Bronchial epithelial cell (primary cell): ENCODE measurements at regions not wholly inside any gene's neighbourhood (a gene's known extent, or its start where the extent isn't known, plus 50 kb on each side); places are given as distances from the start of the nearest gene placed in this dataset.

ENCODE experiments used
- DNase-seq: peaks from one replicate; pipeline ENCODE4 v3.0.0-alpha.2; 2010; ENCODE audit warnings: low read depth
- FAIRE-seq: peaks from 2 replicates; lab custom pipeline; 2011; peaks lifted over from hg19 to GRCh38; lab: Jason Lieb, UNC
- H3K27me3 ChIP-seq: 2 replicates; pipeline ENCODE4 v1.5.1; 2011; ENCODE audit warnings: low read length; ENCODE audit not compliant: control insufficient read depth, insufficient read depth
- H3K36me3 ChIP-seq: 2 replicates; pipeline ENCODE4 v1.5.1; 2011; ENCODE audit warnings: low read length; ENCODE audit not compliant: control insufficient read depth, insufficient read depth
- H3K4me3 ChIP-seq: 2 replicates; pipeline ENCODE4 v1.5.1; 2011; ENCODE audit warnings: mild to moderate bottlenecking, low read depth, low read length, control low read depth
- TF ChIP-seq, protein P1 (sequence below): IDR thresholded peaks from 2 replicates; pipeline ENCODE4 v1.5.1; 2011; ENCODE audit warnings: mild to moderate bottlenecking, moderate library complexity, low read length, control low read depth, inconsistent platforms; ENCODE audit not compliant: insufficient read depth, severe bottlenecking

GRCh38 chr10:61612450-61612849, 50.3 kb upstream of the CABCOCO1 start:
- TF ChIP-seq, protein P1, sequence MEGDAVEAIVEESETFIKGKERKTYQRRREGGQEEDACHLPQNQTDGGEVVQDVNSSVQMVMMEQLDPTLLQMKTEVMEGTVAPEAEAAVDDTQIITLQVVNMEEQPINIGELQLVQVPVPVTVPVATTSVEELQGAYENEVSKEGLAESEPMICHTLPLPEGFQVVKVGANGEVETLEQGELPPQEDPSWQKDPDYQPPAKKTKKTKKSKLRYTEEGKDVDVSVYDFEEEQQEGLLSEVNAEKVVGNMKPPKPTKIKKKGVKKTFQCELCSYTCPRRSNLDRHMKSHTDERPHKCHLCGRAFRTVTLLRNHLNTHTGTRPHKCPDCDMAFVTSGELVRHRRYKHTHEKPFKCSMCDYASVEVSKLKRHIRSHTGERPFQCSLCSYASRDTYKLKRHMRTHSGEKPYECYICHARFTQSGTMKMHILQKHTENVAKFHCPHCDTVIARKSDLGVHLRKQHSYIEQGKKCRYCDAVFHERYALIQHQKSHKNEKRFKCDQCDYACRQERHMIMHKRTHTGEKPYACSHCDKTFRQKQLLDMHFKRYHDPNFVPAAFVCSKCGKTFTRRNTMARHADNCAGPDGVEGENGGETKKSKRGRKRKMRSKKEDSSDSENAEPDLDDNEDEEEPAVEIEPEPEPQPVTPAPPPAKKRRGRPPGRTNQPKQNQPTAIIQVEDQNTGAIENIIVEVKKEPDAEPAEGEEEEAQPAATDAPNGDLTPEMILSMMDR, result no peak
- DNase-seq (no peak), FAIRE-seq (no peak)
- no peaks in the 10 kb centered on the region for H3K36me3 ChIP-seq
- no peaks in the 10 kb centered on the region for H3K27me3 ChIP-seq
- no peak overlapping the region for H3K4me3 ChIP-seq

DNA sequence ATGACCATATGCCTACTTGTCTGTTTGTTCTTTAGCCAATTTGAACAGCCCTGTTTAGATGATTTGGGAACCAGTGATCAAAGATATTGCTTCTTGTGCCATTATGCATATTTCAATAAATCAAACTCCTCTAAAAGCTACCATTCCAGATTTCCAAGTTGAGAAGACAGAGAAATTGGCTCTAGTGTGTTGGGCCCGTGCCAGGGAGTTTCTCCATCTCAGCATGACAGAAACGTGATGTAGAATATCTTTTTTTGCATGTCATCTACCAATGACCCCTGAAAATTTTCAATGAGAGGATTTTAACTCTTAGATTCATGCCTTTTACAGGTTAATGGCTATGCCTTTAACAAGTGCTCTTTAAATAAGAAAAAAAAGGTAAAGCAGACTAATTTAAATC, 50.7 kb upstream of the CABCOCO1 start:
- no peak for DNase-seq
- Histone ChIP-seq H3K36me3 (no peaks in the 10 kb centered on the region), H3K4me3 (no peak overlapping the region), H3K27me3 (no peaks in the 10 kb centered on the region)
- TF ChIP-seq, protein P1, result no peak
- FAIRE-seq, result no peak

DNA sequence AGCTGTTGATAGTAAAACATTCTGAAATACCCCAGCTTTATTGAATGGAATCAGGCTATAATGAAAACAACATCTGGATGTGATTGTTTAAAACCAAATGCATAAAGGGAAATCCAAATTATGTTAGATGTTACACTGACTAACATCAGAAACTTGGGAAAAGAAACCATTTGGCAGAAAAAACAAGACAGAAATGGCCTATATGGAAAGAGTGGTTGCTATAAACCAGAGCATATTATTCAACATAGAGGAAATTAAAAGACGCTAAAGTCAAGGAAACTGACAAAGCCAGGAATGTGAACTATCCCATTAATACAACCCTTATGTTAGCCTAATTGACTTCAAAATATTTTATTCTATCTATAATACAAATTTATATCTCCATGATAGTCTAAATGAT, 53.0 kb upstream of the CABCOCO1 start:
- DNase-seq, result no peak
- TF ChIP-seq, protein P1, result no peak
- no peaks in the 10 kb centered on the region for H3K27me3 ChIP-seq
- no peak overlapping the region for H3K4me3 ChIP-seq
- FAIRE-seq, result no peak
- no peaks in the 10 kb centered on the region for H3K36me3 ChIP-seq

DNA sequence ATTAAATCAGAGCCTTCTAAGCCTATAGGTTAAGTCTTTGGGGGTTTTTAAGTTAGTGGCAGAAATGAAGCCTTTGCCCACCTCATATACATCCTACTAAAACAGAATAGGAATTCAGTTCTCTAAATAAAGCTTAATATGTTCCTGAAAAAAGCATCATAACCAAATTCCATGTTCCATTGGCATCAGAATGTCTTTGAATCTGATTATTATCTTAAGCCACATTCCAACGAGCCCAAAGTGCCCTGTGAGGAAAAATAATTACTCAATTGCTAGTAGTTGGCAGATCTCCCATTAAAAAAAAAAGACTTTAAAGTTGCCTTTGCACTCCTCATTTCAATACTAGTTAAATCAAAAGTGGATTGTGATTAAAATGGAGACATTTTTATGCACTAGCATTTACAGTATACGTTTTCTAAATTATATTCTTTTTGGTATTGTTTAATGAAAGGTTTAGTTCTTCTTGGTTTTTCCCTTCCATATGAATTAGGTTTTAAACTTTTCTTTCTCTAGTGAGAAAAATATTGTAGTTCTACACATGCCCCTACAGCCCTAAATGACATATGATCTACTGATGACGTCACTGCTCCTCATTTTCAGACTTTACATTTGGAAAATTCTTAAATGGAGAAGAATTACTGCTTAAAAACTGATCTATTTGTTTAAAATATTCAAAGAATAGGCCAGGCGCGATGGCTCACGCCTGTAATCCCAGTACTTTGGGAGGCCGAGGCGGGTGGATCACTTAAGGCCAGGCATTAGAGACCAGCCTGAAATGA, 54.3 kb upstream of the CABCOCO1 start:
- TF ChIP-seq, protein P1, result no peak
- FAIRE-seq (no peak), DNase-seq (no peak)
- no peaks in the 10 kb centered on the region for H3K27me3 ChIP-seq
- no peaks in the 10 kb centered on the region for H3K36me3 ChIP-seq
- H3K4me3 ChIP-seq, result no peak overlapping the region

- Histone ChIP-seq H3K36me3 (no peaks in the 10 kb centered on the region), H3K4me3 (no peak overlapping the region), H3K27me3 (no peaks in the 10 kb centered on the region)
- TF ChIP-seq, protein P1, result peak; percentile 45
- FAIRE-seq, result no peak
- DNase-seq, result peak; percentile 47
Observed at GRCh38 chr10:61606959-61607907, 55.5 kb upstream of the CABCOCO1 start.
